Ishikawa (cell line): ENCODE measurements at regions not wholly inside any gene's neighbourhood (a gene's known extent, or its start where the extent isn't known, plus 50 kb on each side); places are given as distances from the start of the nearest gene placed in this dataset.

Experiments used
- CEBPB ChIP-seq: IDR thresholded peaks from 2 replicates; pipeline ENCODE4 v1.6.1; 2012
- CREB1 ChIP-seq: IDR thresholded peaks from 2 replicates; pipeline ENCODE4 v1.6.1; 2012; ENCODE audit warnings: low read depth
- EGR1 ChIP-seq: IDR thresholded peaks from 2 replicates; pipeline ENCODE4 v1.6.1; 2012
- EP300 ChIP-seq: IDR thresholded peaks from 2 replicates; pipeline ENCODE4 v1.6.1; 2012; ENCODE audit warnings: borderline replicate concordance
- FOXM1 ChIP-seq: IDR thresholded peaks from 2 replicates; pipeline ENCODE4 v1.6.1; 2012; ENCODE audit warnings: low read depth, borderline replicate concordance
- NFIC ChIP-seq: IDR thresholded peaks from 2 replicates; pipeline ENCODE4 v1.6.1; 2012
- RAD21 ChIP-seq: IDR thresholded peaks from 2 replicates; pipeline ENCODE4 v1.6.1; 2012; ENCODE audit warnings: low read depth
- TAF1 ChIP-seq: IDR thresholded peaks from 2 replicates; pipeline ENCODE4 v1.6.1; 2012; ENCODE audit warnings: low read depth, mild to moderate bottlenecking
- TCF12 ChIP-seq: IDR thresholded peaks from 2 replicates; pipeline ENCODE4 v1.6.1; 2012; ENCODE audit warnings: low read depth
- TEAD4 ChIP-seq: IDR thresholded peaks from 2 replicates; pipeline ENCODE4 v1.6.1; 2012
- YY1 ChIP-seq: IDR thresholded peaks from 2 replicates; pipeline ENCODE4 v1.6.1; 2012; ENCODE audit warnings: low read depth
- ZBTB7A ChIP-seq: IDR thresholded peaks from 2 replicates; pipeline ENCODE4 v1.6.1; 2012; ENCODE audit warnings: low read depth
- TF ChIP-seq, protein P1 (sequence below): IDR thresholded peaks from 2 replicates; pipeline ENCODE4 v1.6.1; 2012
- TF ChIP-seq, protein P2 (sequence below): IDR thresholded peaks from 2 replicates; pipeline ENCODE4 v1.6.1; 2012; ENCODE audit warnings: low read depth, mild to moderate bottlenecking
- TF ChIP-seq, protein P3 (sequence below): IDR thresholded peaks from 2 replicates; pipeline ENCODE4 v1.6.1; 2012

DNA sequence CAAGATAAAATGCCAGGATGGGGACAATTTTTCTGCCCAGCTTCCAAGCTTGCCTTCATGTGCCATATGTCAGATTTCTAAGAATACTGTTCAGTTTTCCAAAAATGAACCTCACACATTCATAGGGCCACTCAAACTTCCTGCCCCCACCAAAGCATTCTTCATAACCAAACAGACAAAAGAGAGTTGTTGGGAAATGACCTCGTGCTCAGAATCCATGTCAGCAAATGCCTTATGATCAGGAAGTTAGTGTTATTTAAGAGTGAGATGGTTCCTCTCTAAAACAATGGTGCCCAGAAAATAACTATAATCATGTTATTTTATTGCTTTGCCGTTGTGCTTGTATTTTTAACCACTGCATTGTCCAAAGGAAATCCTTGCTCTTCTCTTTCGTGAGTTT is 208.2 kb downstream of the ZNF608 start:
- TF ChIP-seq CEBPB (no peak), YY1 (no peak), NFIC (no peak), TCF12 (no peak), TAF1 (no peak), EP300 (no peak)

DNA sequence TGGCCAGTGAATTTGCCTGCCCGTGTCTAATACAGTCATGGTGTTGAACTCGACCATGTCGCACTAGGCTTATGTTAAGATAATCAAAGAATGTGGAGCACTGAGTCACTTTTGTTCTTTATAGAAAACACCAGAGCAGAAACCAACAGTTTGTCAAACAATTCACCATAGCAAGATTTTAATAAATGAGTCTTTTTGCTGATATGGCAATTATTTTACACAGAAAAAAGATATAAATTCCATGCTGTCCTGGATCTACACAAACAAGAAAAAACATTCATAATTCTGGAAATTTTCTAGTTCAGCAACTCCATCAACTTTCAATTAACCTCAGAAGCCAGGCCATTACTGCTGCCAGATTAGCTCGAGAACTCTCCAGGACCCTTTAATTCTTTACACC is 208.9 kb downstream of the ZNF608 start:
- TF ChIP-seq, protein P1, sequence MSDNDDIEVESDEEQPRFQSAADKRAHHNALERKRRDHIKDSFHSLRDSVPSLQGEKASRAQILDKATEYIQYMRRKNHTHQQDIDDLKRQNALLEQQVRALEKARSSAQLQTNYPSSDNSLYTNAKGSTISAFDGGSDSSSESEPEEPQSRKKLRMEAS, result no peak
- TF ChIP-seq EP300 (no peak), NFIC (no peak), TCF12 (no peak), RAD21 (no peak)

DNA sequence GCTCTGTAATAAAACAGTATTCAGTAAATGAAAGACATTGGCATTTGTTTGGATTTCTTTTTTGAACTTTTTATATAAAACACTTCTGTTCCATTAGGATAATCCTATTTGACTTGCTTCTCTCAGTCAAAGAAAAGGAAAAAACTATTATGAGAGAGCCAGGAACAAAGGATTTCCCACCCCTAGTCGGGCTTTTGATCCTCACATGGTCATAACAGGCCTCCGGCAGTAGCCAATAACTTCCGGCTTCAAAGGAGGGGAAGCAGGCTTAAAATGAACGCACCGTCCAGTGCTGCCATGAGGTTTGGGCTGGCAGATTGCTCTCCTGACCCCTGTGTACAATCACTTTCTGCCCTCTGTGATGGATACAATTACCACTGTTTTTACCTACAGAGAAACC is 209.3 kb downstream of the ZNF608 start:
- TF ChIP-seq RAD21, result no peak
- TF ChIP-seq, protein P1, result no peak
- no peak for TF ChIP-seq CREB1
- TF ChIP-seq TEAD4, result no peak
- TF ChIP-seq NFIC, result no peak
- TF ChIP-seq TAF1, result no peak
- no peak for TF ChIP-seq EP300
- no peak for TF ChIP-seq FOXM1
- TF ChIP-seq, protein P2, sequence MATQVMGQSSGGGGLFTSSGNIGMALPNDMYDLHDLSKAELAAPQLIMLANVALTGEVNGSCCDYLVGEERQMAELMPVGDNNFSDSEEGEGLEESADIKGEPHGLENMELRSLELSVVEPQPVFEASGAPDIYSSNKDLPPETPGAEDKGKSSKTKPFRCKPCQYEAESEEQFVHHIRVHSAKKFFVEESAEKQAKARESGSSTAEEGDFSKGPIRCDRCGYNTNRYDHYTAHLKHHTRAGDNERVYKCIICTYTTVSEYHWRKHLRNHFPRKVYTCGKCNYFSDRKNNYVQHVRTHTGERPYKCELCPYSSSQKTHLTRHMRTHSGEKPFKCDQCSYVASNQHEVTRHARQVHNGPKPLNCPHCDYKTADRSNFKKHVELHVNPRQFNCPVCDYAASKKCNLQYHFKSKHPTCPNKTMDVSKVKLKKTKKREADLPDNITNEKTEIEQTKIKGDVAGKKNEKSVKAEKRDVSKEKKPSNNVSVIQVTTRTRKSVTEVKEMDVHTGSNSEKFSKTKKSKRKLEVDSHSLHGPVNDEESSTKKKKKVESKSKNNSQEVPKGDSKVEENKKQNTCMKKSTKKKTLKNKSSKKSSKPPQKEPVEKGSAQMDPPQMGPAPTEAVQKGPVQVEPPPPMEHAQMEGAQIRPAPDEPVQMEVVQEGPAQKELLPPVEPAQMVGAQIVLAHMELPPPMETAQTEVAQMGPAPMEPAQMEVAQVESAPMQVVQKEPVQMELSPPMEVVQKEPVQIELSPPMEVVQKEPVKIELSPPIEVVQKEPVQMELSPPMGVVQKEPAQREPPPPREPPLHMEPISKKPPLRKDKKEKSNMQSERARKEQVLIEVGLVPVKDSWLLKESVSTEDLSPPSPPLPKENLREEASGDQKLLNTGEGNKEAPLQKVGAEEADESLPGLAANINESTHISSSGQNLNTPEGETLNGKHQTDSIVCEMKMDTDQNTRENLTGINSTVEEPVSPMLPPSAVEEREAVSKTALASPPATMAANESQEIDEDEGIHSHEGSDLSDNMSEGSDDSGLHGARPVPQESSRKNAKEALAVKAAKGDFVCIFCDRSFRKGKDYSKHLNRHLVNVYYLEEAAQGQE, result no peak
- no peak for TF ChIP-seq YY1
- TF ChIP-seq TCF12, result no peak
- TF ChIP-seq ZBTB7A, result no peak
- TF ChIP-seq, protein P3, sequence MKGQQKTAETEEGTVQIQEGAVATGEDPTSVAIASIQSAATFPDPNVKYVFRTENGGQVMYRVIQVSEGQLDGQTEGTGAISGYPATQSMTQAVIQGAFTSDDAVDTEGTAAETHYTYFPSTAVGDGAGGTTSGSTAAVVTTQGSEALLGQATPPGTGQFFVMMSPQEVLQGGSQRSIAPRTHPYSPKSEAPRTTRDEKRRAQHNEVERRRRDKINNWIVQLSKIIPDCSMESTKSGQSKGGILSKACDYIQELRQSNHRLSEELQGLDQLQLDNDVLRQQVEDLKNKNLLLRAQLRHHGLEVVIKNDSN, result no peak
- no peak for TF ChIP-seq EGR1
- TF ChIP-seq CEBPB, result no peak

DNA sequence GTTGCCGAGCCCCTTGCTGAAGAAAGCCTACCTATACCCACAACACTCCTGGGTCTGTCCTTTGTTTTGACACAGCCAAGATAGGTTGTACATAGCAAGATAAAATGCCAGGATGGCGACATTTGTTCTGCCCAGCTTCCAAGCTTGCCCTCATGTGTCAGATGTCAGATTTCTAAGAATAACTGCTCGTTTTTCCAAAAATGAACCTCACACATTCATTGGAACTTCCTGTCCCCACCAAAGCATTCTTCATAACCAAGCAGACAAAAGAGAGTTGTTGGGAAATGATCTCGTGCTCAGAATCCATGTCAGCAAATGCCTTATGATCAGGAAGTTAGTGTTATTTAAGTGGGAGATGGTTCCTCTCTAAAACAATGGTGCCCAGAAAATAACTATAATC is 210.1 kb downstream of the ZNF608 start:
- TF ChIP-seq TCF12, result no peak
- TF ChIP-seq TEAD4, result no peak
- TF ChIP-seq, protein P1, result no peak
- TF ChIP-seq CEBPB, result no peak
- no peak for TF ChIP-seq RAD21
- TF ChIP-seq YY1, result no peak
- TF ChIP-seq NFIC, result no peak
- no peak for TF ChIP-seq TAF1
- TF ChIP-seq CREB1, result no peak
- TF ChIP-seq, protein P3, result no peak
- TF ChIP-seq, protein P2, result no peak

DNA sequence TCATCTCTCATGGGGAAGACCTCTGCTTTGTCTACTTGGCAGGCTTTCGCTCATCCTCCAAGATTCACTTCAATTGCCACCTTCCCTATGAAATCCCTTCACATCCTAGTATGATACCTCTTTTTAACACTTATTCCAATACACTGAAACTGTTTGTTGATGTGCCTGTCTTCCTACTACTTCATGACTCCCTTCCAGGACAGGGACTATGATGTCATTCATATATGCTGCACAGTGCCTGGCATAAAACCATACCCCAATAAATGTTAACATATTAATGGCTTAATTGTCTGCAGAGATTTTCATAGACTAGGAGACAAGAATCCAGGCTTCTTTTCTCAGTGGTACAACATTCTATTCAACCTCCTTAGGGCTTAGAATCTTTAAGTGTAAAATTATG is 215.5 kb downstream of the ZNF608 start:
- TF ChIP-seq EGR1, result no peak
- TF ChIP-seq FOXM1, result no peak
- TF ChIP-seq, protein P3, result no peak
- TF ChIP-seq TEAD4, result no peak
- TF ChIP-seq YY1, result no peak
- TF ChIP-seq CREB1, result no peak
- TF ChIP-seq, protein P2, result no peak
- no peak for TF ChIP-seq NFIC
- no peak for TF ChIP-seq TAF1
- no peak for TF ChIP-seq EP300
- no peak for TF ChIP-seq ZBTB7A
- no peak for TF ChIP-seq CEBPB
- TF ChIP-seq, protein P1, result no peak
- TF ChIP-seq RAD21, result no peak
- TF ChIP-seq TCF12, result no peak
